ENCODE measurements at regions not wholly inside any gene's neighbourhood (a gene's known extent, or its start where the extent isn't known, plus 50 kb on each side); places are given as distances from the start of the nearest gene placed in this dataset.

DNA sequence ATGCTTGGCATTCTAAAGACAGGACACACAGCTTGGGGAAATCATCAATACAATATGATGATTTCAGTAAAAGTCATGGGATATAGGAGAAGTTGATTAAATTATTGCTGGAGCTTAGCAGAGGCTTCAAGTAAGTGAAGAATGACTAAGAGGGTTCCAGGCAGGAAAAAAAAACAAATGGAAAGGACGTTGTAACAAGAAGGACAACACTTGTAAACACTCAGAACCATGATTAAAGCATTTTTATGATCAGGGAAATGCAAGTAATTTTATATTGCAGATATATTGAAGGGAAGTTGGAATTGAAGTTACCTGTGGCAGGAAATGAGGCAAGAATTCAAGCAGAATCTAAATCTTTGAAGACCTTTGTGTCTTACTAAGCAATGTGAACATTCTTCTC is 602.7 kb upstream of the NEGR1 start:
- TF ChIP-seq TAF1 (IDR thresholded peaks at IDR 0.05; ENCODE audit: low read depth) (no peak), RAD21 (conservative IDR thresholded peaks at IDR 0.05) (no peak), EP300 (conservative IDR thresholded peaks at IDR 0.05; ENCODE audit: poor library complexity, severe bottlenecking) (no peak)
- TF ChIP-seq, protein P1, sequence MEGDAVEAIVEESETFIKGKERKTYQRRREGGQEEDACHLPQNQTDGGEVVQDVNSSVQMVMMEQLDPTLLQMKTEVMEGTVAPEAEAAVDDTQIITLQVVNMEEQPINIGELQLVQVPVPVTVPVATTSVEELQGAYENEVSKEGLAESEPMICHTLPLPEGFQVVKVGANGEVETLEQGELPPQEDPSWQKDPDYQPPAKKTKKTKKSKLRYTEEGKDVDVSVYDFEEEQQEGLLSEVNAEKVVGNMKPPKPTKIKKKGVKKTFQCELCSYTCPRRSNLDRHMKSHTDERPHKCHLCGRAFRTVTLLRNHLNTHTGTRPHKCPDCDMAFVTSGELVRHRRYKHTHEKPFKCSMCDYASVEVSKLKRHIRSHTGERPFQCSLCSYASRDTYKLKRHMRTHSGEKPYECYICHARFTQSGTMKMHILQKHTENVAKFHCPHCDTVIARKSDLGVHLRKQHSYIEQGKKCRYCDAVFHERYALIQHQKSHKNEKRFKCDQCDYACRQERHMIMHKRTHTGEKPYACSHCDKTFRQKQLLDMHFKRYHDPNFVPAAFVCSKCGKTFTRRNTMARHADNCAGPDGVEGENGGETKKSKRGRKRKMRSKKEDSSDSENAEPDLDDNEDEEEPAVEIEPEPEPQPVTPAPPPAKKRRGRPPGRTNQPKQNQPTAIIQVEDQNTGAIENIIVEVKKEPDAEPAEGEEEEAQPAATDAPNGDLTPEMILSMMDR (IDR thresholded peaks at IDR 0.05; ENCODE audit: poor library complexity, severe bottlenecking), result no peak
